GM12892 (cell line): ENCODE measurements at regions not wholly inside any gene's neighbourhood (a gene's known extent, or its start where the extent isn't known, plus 50 kb on each side); places are given as distances from the start of the nearest gene placed in this dataset.

Experiments
- POLR2A ChIP-seq: IDR thresholded peaks from 2 replicates; pipeline ENCODE4 v1.6.1; 2011; ENCODE audit warnings: low read depth, low read length, control low read depth
- POLR2AphosphoS5 ChIP-seq: IDR thresholded peaks from 2 replicates; pipeline ENCODE4 v1.6.1; 2011; ENCODE audit warnings: low read depth, low read length, control low read depth

GRCh38 chr7:4483851-4484250, 198.2 kb upstream of the FOXK1 start:
- TF ChIP-seq POLR2A: no peak
- no peak for TF ChIP-seq POLR2AphosphoS5
